GM19397 (cell line): ENCODE measurements at regions not wholly inside any gene's neighbourhood (a gene's known extent, or its start where the extent isn't known, plus 50 kb on each side); places are given as distances from the start of the nearest gene placed in this dataset.
"Not testable (repeated sequence)": the region's sequence is repeated elsewhere in the genome, so short reads cannot be mapped to it uniquely, and the experiment has no call there.

Source experiments
- ATAC-seq: cut with Tn5 transposase; IDR thresholded peaks from one replicate; pipeline ENCODE4 v1.9.1; 2021; ENCODE audit warnings: mild to moderate bottlenecking, moderate library complexity; ENCODE audit not compliant: unreplicated experiment

GRCh38 chr2:13180729-13181128 lies 464.0 kb downstream of the TRIB2 start:
- no peak for ATAC-seq

GRCh38 chr2:13193075-13193474 lies 476.3 kb downstream of the TRIB2 start:
- no peak for ATAC-seq

GRCh38 chr2:13193900-13194299 lies 477.2 kb downstream of the TRIB2 start:
- peak; percentile 77 for ATAC-seq

GRCh38 chr2:13195270-13195669 lies 478.5 kb downstream of the TRIB2 start:
- ATAC-seq = no peak

GRCh38 chr2:13197248-13197647 lies 480.5 kb downstream of the TRIB2 start:
- no peak for ATAC-seq

GRCh38 chr2:13201924-13202323 lies 485.2 kb downstream of the TRIB2 start:
- no peak for ATAC-seq

- ATAC-seq = no peak
These were observed 495.4 kb downstream of the TRIB2 start for GRCh38 chr2:13212115-13212514.

- ATAC-seq = no peak
These were observed 501.5 kb downstream of the TRIB2 start for GRCh38 chr2:13218205-13218604.

GRCh38 chr2:13227578-13227977 lies 510.8 kb downstream of the TRIB2 start:
- no peak for ATAC-seq

- no peak for ATAC-seq
These were observed 513.5 kb downstream of the TRIB2 start for GRCh38 chr2:13230221-13230620.

GRCh38 chr2:13240061-13240460 lies 523.3 kb downstream of the TRIB2 start:
- no peak for ATAC-seq

- peak; percentile 46 for ATAC-seq
These were observed 524.2 kb downstream of the TRIB2 start for GRCh38 chr2:13240789-13241487.

GRCh38 chr2:13252615-13253014 lies 535.9 kb downstream of the TRIB2 start:
- ATAC-seq = no peak

- no peak for ATAC-seq
These were observed 538.7 kb downstream of the TRIB2 start for GRCh38 chr2:13255485-13255884.

GRCh38 chr2:13260402-13260801 lies 543.7 kb downstream of the TRIB2 start:
- ATAC-seq = no peak

- ATAC-seq = no peak
These were observed 549.4 kb downstream of the TRIB2 start for GRCh38 chr2:13266166-13266565.

- no peak for ATAC-seq
These were observed 568.0 kb downstream of the TRIB2 start for GRCh38 chr2:13284688-13285087.

GRCh38 chr2:13289310-13289709 lies 572.6 kb downstream of the TRIB2 start:
- no peak for ATAC-seq

GRCh38 chr2:13308478-13308805 lies 591.7 kb downstream of the TRIB2 start:
- ATAC-seq = not testable (repeated sequence)

- ATAC-seq = no peak
These were observed 592.3 kb downstream of the TRIB2 start for GRCh38 chr2:13308989-13309388.

- no peak for ATAC-seq
These were observed 615.3 kb downstream of the TRIB2 start for GRCh38 chr2:13332060-13332459.

- ATAC-seq = not testable (repeated sequence)
These were observed 617.3 kb downstream of the TRIB2 start for GRCh38 chr2:13334071-13334470.

- ATAC-seq = no peak
These were observed 617.8 kb downstream of the TRIB2 start for GRCh38 chr2:13334545-13334944.
